GM12878 (cell line): ENCODE measurements at regions not wholly inside any gene's neighbourhood (a gene's known extent, or its start where the extent isn't known, plus 50 kb on each side); places are given as distances from the start of the nearest gene placed in this dataset.

Experiments
- ATAC-seq: fragments of 200-7000 bp; cut with Tn5 transposase; 3 replicates; pipeline ENCODE4 v1.9.1; 2020; ENCODE audit warnings: mild to moderate bottlenecking, moderate library complexity
- BruUV-seq: library from RNA; stranded (reverse); fragments of 400-500 nt; replicated peaks from 2 replicates; lab custom pipeline; 2021; lab: Mats Ljungman, UMichigan
- CTCF ChIA-PET: fragments of 300-600 bp; sonication (Branson Sonifier 250); formaldehyde crosslinking; extraction: SDS; loops from one replicate; lab custom pipeline; 2021; ENCODE audit warnings: inconsistent platforms; lab: Yijun Ruan, JAX
- POLR2A ChIA-PET: fragments of 350-600 bp; formaldehyde crosslinking; extraction: SDS; loops from one replicate; lab custom pipeline; 2021; ENCODE audit warnings: inconsistent platforms; lab: Charles Lee
- RAD21 ChIA-PET: fragments of 300-600 bp; sonication (Branson Sonifier 250); formaldehyde crosslinking; loops from one replicate; lab custom pipeline; 2023; ENCODE audit warnings: antibody characterized with exemption; ENCODE audit not compliant: unreplicated experiment; lab: Charles Lee
- SMC1A ChIA-PET: fragments of 300-600 bp; sonication (Branson Sonifier 250); formaldehyde crosslinking; loops from one replicate; lab custom pipeline; 2023; ENCODE audit not compliant: unreplicated experiment, uncharacterized antibody; lab: Charles Lee
- DNase-seq: peaks from one replicate; pipeline ENCODE4 v3.0.0-alpha.2; 2011; ENCODE audit warnings: low read depth, low spot score
- FAIRE-seq: peaks from 3 replicates; lab custom pipeline; 2011; peaks lifted over from hg19 to GRCh38; lab: Jason Lieb, UNC
- H2AFZ ChIP-seq: 2 replicates; pipeline ENCODE4 v1.6.0; 2011; ENCODE audit warnings: low read depth, low read length, control low read depth; ENCODE audit not compliant: control insufficient read depth
- H3K27ac ChIP-seq: 2 replicates; pipeline ENCODE4 v1.5.1; 2011; ENCODE audit warnings: control low read depth; ENCODE audit not compliant: control insufficient read depth, insufficient read depth
- H3K27me3 ChIP-seq, 2 experiments: replicated peaks in 1 of 2; 2 replicates each; pipeline versions ENCODE4 v1.6.0 to v1.6.1; 2011; ENCODE audit warnings: low read length in 1 of 2; ENCODE audit not compliant: control insufficient read depth in 2 of 2, insufficient read depth in 2 of 2
- H3K36me3 ChIP-seq, 2 experiments: 2 replicates each; pipeline ENCODE4 v1.5.1; 2011; ENCODE audit warnings: low read length in 1 of 2; ENCODE audit not compliant: control insufficient read depth in 2 of 2, insufficient read depth in 2 of 2
- H3K4me1 ChIP-seq: 2 replicates; pipeline ENCODE4 v1.6.1; 2011; ENCODE audit warnings: mild to moderate bottlenecking, low read length, moderate library complexity, mixed read lengths; ENCODE audit not compliant: control insufficient read depth, insufficient read depth
- H3K4me2 ChIP-seq: 2 replicates; pipeline ENCODE4 v1.6.0; 2011; ENCODE audit warnings: control low read depth; ENCODE audit not compliant: control insufficient read depth, insufficient read depth
- H3K4me3 ChIP-seq: fragments of 200-600 bp; sonication (generic); 2 replicates; pipeline ENCODE4 v1.5.1; 2016
- H3K79me2 ChIP-seq: 2 replicates; pipeline ENCODE4 v1.6.0; 2011; ENCODE audit warnings: low read length; ENCODE audit not compliant: control insufficient read depth, insufficient read depth
- H3K9ac ChIP-seq: 2 replicates; pipeline ENCODE4 v1.8.0; 2011; ENCODE audit warnings: low read length, control low read depth, mixed read lengths; ENCODE audit not compliant: control insufficient read depth, insufficient read depth
- H3K9me3 ChIP-seq: replicated peaks from 3 replicates; pipeline ENCODE4 v1.5.1; 2011; ENCODE audit warnings: mild to moderate bottlenecking, low read length; ENCODE audit not compliant: control insufficient read depth, insufficient read depth
- H4K20me1 ChIP-seq: 2 replicates; pipeline ENCODE4 v1.6.0; 2011; ENCODE audit not compliant: control insufficient read depth, insufficient read depth
- ATF7 ChIP-seq: fragments of 450-650 bp; IDR thresholded peaks from 2 replicates; pipeline ENCODE4 v1.6.1; 2016; ENCODE audit warnings: low read depth, mild to moderate bottlenecking
- BCL11A ChIP-seq: IDR thresholded peaks from 2 replicates; pipeline ENCODE4 v1.6.1; 2011; ENCODE audit warnings: low read depth, low read length
- EED ChIP-seq: sonication (generic); IDR thresholded peaks from 2 replicates; pipeline ENCODE4 v1.6.1; 2016; ENCODE audit warnings: antibody characterized with exemption, low read depth
- GABPA ChIP-seq: IDR thresholded peaks from 2 replicates; pipeline ENCODE4 v1.6.1; 2014; ENCODE audit warnings: antibody characterized with exemption, low read depth, mild to moderate bottlenecking, inconsistent platforms
- JUND ChIP-seq: IDR thresholded peaks from 2 replicates; pipeline ENCODE4 v1.6.1; 2012; ENCODE audit warnings: low read depth, mild to moderate bottlenecking, low read length, improper control_type of control experiment, moderate library complexity
- POU2F2 ChIP-seq: IDR thresholded peaks from 3 replicates; pipeline ENCODE4 v1.6.1; 2011; ENCODE audit warnings: low read depth, mild to moderate bottlenecking, low read length, borderline replicate concordance
- RAD21 ChIP-seq: IDR thresholded peaks from 2 replicates; pipeline ENCODE4 v1.6.1; 2011; ENCODE audit warnings: mild to moderate bottlenecking, low read depth, low read length, moderate library complexity; ENCODE audit not compliant: insufficient read depth
- TCF3 ChIP-seq: IDR thresholded peaks from 2 replicates; pipeline ENCODE4 v1.6.1; 2012; ENCODE audit warnings: low read depth, mild to moderate bottlenecking, low read length, borderline replicate concordance; ENCODE audit not compliant: insufficient read depth
- ZNF274 ChIP-seq: IDR thresholded peaks from one replicate; pipeline ENCODE4 v1.8.0; 2011; ENCODE audit not compliant: insufficient read length, insufficient read depth
- WGBS: methylation state at CpG from one replicate; pipeline ENCODE4 v1.1.6; 2016; ENCODE audit warnings: low lambda C conversion rate; ENCODE audit not compliant: insufficient replicate concordance, insufficient coverage; ENCODE audit errors: missing lambda C conversion rate; 5-methylcytosine and 5-hydroxymethylcytosine counted together
- in situ Hi-C: fragments of 300-500 bp; cut with MboI; formaldehyde crosslinking; loops from 9 replicates; pipeline ENCODE4 v1.14.3; 2018; ENCODE audit warnings: mixed read lengths
- intact Hi-C: fragments of 100-400 bp; cut with micrococcal nuclease; formaldehyde crosslinking; loops from one replicate; pipeline ENCODE4 v1.14.2; 2022; ENCODE audit not compliant: unreplicated experiment
- TF ChIP-seq, protein P1 (sequence below): IDR thresholded peaks from 2 replicates; pipeline ENCODE4 v1.6.1; 2011; ENCODE audit warnings: borderline replicate concordance, low read depth, mild to moderate bottlenecking, moderate library complexity, mixed read lengths, low read length; ENCODE audit not compliant: insufficient read depth; ENCODE audit errors: extremely low read length
- TF ChIP-seq, protein P2 (sequence below): fragments of 450-650 bp; IDR thresholded peaks from 2 replicates; pipeline ENCODE4 v1.6.1; 2016; ENCODE audit warnings: mild to moderate bottlenecking

DNA sequence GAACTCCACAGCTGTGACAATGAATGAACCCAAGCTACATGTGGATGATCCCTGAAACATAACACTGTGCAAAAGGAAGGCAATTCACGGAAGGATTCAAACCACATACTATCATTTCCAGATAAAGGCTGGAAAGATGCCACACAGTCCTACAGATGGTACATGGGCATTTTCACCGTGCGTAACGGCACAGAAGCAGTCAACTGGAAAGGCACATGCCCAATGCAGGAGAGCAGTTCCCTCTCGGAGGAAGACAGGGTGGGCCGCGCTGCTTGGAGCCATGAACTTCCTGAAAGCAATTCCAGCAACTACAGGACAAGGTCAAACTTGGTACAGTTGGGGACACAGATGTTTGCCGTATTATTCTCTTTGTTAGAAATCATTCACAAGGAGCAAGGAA lies 103.7 kb downstream of the SHANK2 start:
- Histone ChIP-seq H3K4me2 (no peak overlapping the region), H3K79me2 (no peaks in the 10 kb centered on the region), H3K4me1 (no peaks in the 10 kb centered on the region), H3K9me3 (no peaks in the 10 kb centered on the region), H3K36me3 (no peaks in the 10 kb centered on the region), H3K27me3 (no peaks in the 10 kb centered on the region), H4K20me1 (no peaks in the 10 kb centered on the region), H3K9ac (no peak overlapping the region), H3K27ac (no peak overlapping the region), H2AFZ (no peak overlapping the region), H3K4me3 (no peak overlapping the region)
- WGBS = 47% methylated on average over 8 of the region's 8 CpGs
- in situ Hi-C loops (no loop called here), intact Hi-C loops (no loop called here)
- ATAC-seq (no peak), DNase-seq (no peak), FAIRE-seq (no peak)
- RAD21 ChIA-PET = no interaction called here
- SMC1A ChIA-PET = no interaction called here
- CTCF ChIA-PET = no interaction called here
- no peak for TF ChIP-seq ATF7
- no peak for TF ChIP-seq TCF3
- TF ChIP-seq, protein P1, sequence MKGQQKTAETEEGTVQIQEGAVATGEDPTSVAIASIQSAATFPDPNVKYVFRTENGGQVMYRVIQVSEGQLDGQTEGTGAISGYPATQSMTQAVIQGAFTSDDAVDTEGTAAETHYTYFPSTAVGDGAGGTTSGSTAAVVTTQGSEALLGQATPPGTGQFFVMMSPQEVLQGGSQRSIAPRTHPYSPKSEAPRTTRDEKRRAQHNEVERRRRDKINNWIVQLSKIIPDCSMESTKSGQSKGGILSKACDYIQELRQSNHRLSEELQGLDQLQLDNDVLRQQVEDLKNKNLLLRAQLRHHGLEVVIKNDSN = no peak
- TF ChIP-seq, protein P2, sequence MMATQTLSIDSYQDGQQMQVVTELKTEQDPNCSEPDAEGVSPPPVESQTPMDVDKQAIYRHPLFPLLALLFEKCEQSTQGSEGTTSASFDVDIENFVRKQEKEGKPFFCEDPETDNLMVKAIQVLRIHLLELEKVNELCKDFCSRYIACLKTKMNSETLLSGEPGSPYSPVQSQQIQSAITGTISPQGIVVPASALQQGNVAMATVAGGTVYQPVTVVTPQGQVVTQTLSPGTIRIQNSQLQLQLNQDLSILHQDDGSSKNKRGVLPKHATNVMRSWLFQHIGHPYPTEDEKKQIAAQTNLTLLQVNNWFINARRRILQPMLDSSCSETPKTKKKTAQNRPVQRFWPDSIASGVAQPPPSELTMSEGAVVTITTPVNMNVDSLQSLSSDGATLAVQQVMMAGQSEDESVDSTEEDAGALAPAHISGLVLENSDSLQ = no peak
- no peak for TF ChIP-seq BCL11A
- TF ChIP-seq POU2F2 = no peak
- no peak for TF ChIP-seq GABPA
- no peak for TF ChIP-seq JUND
- no peak for TF ChIP-seq ZNF274
- no peak for TF ChIP-seq RAD21
- no peak for TF ChIP-seq EED
- BruUV-seq = no TSS peak
- POLR2A ChIA-PET = interaction anchor here (0.6 kb wide), 1 partner anchor 37 kb away, joined by 5 read pairs; no protein-coding TSS in a partner anchor
